GM12873 (cell line): ENCODE measurements at regions not wholly inside any gene's neighbourhood (a gene's known extent, or its start where the extent isn't known, plus 50 kb on each side); places are given as distances from the start of the nearest gene placed in this dataset.

ENCODE experiments used
- TF ChIP-seq, protein P1 (sequence below): IDR thresholded peaks from 2 replicates; pipeline ENCODE4 v1.5.1; 2012; ENCODE audit warnings: low read depth, mild to moderate bottlenecking, moderate library complexity, low read length, control low read depth; ENCODE audit not compliant: insufficient read depth; ENCODE audit errors: missing control alignments

DNA sequence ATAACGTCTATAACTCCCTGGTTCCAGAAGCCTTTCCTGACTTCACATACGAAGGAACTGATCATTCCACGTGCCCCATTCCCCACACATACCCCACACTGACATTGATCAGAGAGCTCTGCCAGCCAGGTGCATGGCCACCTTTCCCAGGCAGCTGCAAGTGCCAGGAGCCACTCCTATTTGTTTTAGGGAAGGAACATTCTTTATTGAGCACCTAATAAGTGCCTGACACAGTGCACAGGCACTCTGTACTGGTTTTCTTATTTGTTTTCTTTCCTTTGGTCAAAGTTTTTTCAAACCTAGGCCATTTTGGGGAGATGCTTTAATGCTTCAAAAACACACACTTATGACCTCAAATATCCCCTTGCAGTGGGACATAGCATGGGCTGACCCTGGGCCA, 50.0 kb downstream of the PITPNM2 start:
- TF ChIP-seq, protein P1, sequence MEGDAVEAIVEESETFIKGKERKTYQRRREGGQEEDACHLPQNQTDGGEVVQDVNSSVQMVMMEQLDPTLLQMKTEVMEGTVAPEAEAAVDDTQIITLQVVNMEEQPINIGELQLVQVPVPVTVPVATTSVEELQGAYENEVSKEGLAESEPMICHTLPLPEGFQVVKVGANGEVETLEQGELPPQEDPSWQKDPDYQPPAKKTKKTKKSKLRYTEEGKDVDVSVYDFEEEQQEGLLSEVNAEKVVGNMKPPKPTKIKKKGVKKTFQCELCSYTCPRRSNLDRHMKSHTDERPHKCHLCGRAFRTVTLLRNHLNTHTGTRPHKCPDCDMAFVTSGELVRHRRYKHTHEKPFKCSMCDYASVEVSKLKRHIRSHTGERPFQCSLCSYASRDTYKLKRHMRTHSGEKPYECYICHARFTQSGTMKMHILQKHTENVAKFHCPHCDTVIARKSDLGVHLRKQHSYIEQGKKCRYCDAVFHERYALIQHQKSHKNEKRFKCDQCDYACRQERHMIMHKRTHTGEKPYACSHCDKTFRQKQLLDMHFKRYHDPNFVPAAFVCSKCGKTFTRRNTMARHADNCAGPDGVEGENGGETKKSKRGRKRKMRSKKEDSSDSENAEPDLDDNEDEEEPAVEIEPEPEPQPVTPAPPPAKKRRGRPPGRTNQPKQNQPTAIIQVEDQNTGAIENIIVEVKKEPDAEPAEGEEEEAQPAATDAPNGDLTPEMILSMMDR: no peak

DNA sequence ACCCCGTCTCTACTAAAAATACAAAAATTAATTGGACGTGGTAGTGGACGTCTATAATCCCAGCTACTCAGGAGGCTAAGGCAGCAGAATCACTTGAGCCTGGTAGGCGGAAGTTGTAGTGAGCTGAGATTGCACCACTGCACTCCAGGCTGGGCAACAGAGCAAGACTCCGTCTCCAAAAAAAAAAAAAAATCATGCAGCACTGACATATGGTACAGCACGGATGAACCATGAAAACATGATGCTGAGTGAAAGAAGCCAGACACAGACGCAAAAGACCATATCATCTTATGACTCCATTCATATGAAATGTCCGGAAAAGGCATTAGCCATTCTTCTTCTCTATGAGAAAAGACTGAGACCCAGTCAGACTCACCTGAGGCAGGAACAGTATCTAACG, 50.4 kb downstream of the PITPNM2 start:
- TF ChIP-seq, protein P1: no peak

- TF ChIP-seq, protein P1: no peak
Observed at GRCh38 chr12:123099560-123100192, 51.2 kb downstream of the PITPNM2 start.

- TF ChIP-seq, protein P1: no peak
Observed at GRCh38 chr12:123098780-123099179, 52.1 kb downstream of the PITPNM2 start.

DNA sequence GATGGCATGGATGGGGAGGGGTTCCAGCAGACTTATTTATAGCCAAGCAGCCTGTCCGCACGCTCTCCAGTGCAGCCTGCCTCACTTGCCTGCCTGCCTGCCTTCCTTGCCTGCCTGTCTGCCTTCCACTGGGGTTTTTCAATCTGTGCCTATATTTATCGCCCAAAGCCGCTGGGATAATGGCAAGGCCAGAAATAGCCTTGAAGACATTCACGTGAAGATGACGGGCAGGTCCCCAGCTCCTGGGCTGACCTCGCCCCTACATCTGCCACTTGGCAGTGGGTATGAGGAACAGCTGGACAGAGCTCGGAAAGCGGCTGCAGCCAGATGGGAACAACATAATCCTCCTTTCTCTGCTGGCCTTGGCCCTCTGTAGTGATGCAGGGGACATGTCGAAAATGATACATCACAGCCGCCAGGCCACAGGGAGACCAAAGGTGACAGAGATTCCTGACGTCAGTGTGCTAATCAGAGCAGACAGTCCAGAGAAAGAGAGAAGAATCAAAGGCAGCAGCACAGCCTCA, 53.3 kb downstream of the PITPNM2 start:
- TF ChIP-seq, protein P1: no peak

DNA sequence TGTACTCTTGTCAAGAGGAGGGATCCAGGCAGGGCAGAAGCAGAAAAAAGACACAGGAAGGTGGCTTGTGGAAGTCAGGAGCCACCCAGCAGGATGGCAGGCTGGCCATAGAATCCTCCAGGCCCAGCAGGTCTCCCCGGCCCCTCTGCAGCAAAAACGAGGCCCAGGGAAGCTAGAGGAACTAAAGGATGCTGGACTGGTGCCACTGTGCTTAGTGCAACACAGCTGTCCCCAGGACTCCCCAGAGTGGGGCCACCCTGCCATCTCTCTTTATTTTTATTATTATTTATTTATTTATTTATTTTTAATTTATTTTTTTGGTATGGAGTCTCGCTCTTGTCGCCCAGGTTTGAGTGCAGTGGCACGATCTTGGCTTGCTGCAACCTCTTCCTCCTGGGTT, 54.1 kb downstream of the PITPNM2 start:
- TF ChIP-seq, protein P1: no peak

DNA sequence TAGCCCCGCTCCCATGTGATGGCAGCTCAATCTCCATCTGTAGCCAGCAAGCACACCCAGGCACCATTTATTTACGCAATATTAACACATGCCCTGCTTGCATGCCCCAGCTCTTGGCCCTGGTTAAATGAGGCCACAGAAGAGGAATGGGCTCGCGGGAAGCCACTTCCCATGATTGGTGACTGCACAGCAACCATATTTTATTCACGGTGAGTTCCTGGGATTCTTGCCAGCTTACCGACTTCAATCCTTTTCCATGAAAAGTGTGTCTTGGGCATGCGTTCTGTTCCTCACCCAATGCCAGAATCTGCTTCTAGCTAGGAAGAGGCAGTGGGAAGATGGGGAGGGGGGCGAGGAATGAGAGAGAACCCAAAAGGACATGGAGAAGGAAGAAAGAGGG, 54.7 kb downstream of the PITPNM2 start:
- TF ChIP-seq, protein P1: no peak
